Sigmoid colon (tissue), 6 donors: ENCODE measurements at regions not wholly inside any gene's neighbourhood (a gene's known extent, or its start where the extent isn't known, plus 50 kb on each side); places are given as distances from the start of the nearest gene placed in this dataset.

Experiments used
- DNase-seq: peaks from one replicate; pipeline ENCODE4 v3.0.0-alpha.2; 2019
- H3K27ac ChIP-seq, 4 donors: fragments of 200-600 bp; sonication (generic); one replicate each; pipeline ENCODE4 v1.5.1; 2016 to 2019; ENCODE audit warnings: mild to moderate bottlenecking in 1 of 4
- H3K27me3 ChIP-seq, 3 donors: fragments of 200-600 bp; sonication (generic); one replicate each; pipeline ENCODE4 v1.5.1; 2019; ENCODE audit warnings: mild to moderate bottlenecking in 1 of 3
- H3K36me3 ChIP-seq, 4 donors: fragments of 200-600 bp; sonication (generic); one replicate each; pipeline ENCODE4 v1.5.1; 2016 to 2019
- H3K4me1 ChIP-seq, 4 donors: fragments of 200-600 bp; sonication (generic); one replicate each; pipeline ENCODE4 v1.5.1; 2017 to 2019
- H3K4me3 ChIP-seq, 4 donors: fragments of 200-600 bp; sonication (generic); one replicate each; pipeline ENCODE4 v1.5.1; 2017 to 2019; ENCODE audit warnings: mild to moderate bottlenecking in 2 of 4, moderate library complexity in 1 of 4
- H3K9me3 ChIP-seq, 4 donors: fragments of 200-600 bp in 3 of 4; sonication (generic) in 3 of 4; one replicate each; pipeline versions ENCODE4 v1.5.1 to v1.6.1; 2013 to 2019
- CTCF ChIP-seq, 4 experiments: fragments of 450-650 bp in 3 of 4; fragments of 200-600 bp in 1 of 4; IDR thresholded peaks; one replicate each; pipeline ENCODE4 v1.5.1; 2016 to 2019; ENCODE audit warnings: antibody characterized with exemption in 4 of 4, mild to moderate bottlenecking in 3 of 4, moderate library complexity in 2 of 4
- EP300 ChIP-seq, 4 donors: sonication (generic); formaldehyde crosslinking; IDR thresholded peaks; one replicate each; pipeline ENCODE4 v1.6.1; 2017; ENCODE audit warnings: antibody characterized with exemption in 4 of 4
- POLR2A ChIP-seq, 2 donors: fragments of 450-650 bp; IDR thresholded peaks; one replicate each; pipeline ENCODE4 v1.6.1; 2016; ENCODE audit warnings: antibody characterized with exemption in 2 of 2, mild to moderate bottlenecking in 2 of 2, moderate library complexity in 2 of 2
- POLR2AphosphoS5 ChIP-seq, 4 donors: sonication (generic); formaldehyde crosslinking; IDR thresholded peaks; one replicate each; pipeline ENCODE4 v1.6.1; 2017; ENCODE audit warnings: antibody characterized with exemption in 4 of 4
- WGBS, 2 donors: extraction: QIAGEN DNeasy Blood & Tissue Kit; methylation state at CpG; one replicate each; pipeline ENCODE4 v1.1.7; 2013; 5-methylcytosine and 5-hydroxymethylcytosine counted together
- intact Hi-C: fragments of 100-400 bp; cut with DNase I; formaldehyde crosslinking; loops from one replicate; pipeline ENCODE4 v1.15.1; 2023
- donor health status: healthy with polysubstance abuse.
- donor health status: healthy.

DNA sequence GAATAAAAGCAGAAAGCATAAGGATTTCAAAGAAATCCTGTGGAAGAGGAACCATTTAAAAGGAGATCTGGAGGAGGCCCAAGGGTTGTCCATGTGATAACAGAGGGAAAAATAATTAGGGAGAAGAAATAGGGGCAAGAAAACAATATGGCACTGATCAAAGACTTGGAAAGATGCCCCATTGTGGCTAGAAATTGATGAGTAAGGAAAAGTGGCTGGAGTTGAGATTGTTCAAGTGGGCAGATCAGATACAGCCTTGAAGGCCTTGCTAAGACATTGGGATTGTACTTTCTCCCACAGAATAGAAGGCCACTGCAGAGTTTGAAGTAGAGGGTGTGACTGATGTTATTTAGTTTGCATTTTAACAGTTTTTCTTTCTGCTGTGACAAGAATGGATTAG is 213.3 kb downstream of the CBLN4 start:
- Histone ChIP-seq H3K4me3 (no peak overlapping the region), H3K36me3 (no peaks in the 10 kb centered on the region), H3K9me3 (no peaks in the 10 kb centered on the region), H3K27ac (no peak overlapping the region), H3K27me3 (no peaks in the 10 kb centered on the region), H3K4me1 (no peaks in the 10 kb centered on the region)
- TF ChIP-seq POLR2AphosphoS5 (IDR thresholded peaks at IDR 0.05) (no peak), POLR2A (IDR thresholded peaks at IDR 0.05) (no peak), CTCF (IDR thresholded peaks at IDR 0.05) (no peak), EP300 (IDR thresholded peaks at IDR 0.05) (no peak)
- DNase-seq, result no peak
- intact Hi-C loops, result no loop called here

GRCh38 chr20:55790178-55790577 is 215.1 kb downstream of the CBLN4 start:
- H3K4me3 ChIP-seq, result no peak overlapping the region
- no peak for DNase-seq
- TF ChIP-seq POLR2AphosphoS5 (IDR thresholded peaks at IDR 0.05) (no peak), EP300 (IDR thresholded peaks at IDR 0.05) (no peak), CTCF (IDR thresholded peaks at IDR 0.05) (no peak), POLR2A (IDR thresholded peaks at IDR 0.05) (no peak)
- no peak overlapping the region for H3K27ac ChIP-seq
- H3K9me3 ChIP-seq, result no peaks in the 10 kb centered on the region
- H3K36me3 ChIP-seq, result no peaks in the 10 kb centered on the region
- H3K27me3 ChIP-seq, result no peaks in the 10 kb centered on the region
- intact Hi-C loops, result no loop called here
- 18 to 64% methylated on average over 6 of the region's 6 CpGs for WGBS, 2 donors
- H3K4me1 ChIP-seq, result no peaks in the 10 kb centered on the region

DNA sequence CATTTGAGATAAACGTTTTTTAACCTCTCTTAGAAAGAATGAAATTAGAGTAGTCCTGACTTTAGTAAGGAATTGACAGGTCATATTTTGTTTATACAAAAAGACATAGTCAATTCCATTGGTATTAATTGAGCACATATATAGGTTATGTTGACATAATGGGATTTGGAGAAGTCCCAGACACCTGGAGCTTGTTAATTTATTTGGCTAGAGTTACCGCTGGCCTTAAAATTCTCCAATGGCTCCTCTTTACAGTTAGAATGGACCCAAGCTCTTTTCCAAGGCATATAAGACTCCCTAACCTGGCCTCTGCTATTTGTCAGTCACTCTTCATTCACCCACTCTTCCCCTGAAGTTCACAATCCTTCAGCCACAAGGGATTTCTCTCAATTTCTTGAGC is 221.3 kb downstream of the CBLN4 start:
- no peak for DNase-seq
- H3K4me3 ChIP-seq, result no peak overlapping the region
- TF ChIP-seq POLR2AphosphoS5 (IDR thresholded peaks at IDR 0.05) (no peak), CTCF (IDR thresholded peaks at IDR 0.05) (no peak), EP300 (IDR thresholded peaks at IDR 0.05) (no peak), POLR2A (IDR thresholded peaks at IDR 0.05) (no peak)
- no peaks in the 10 kb centered on the region for H3K27me3 ChIP-seq
- no peak overlapping the region for H3K27ac ChIP-seq
- 58 to 66% methylated on average over 2 of the region's 2 CpGs for WGBS, 2 donors
- H3K36me3 ChIP-seq, result no peaks in the 10 kb centered on the region
- intact Hi-C loops, result no loop called here
- H3K9me3 ChIP-seq, result no peaks in the 10 kb centered on the region
- H3K4me1 ChIP-seq, result no peaks in the 10 kb centered on the region

GRCh38 chr20:55783381-55783780 is 221.9 kb downstream of the CBLN4 start:
- Histone ChIP-seq H3K27me3 (no peaks in the 10 kb centered on the region), H3K4me1 (no peaks in the 10 kb centered on the region), H3K9me3 (no peaks in the 10 kb centered on the region), H3K36me3 (no peaks in the 10 kb centered on the region), H3K4me3 (no peak overlapping the region), H3K27ac (no peak overlapping the region)
- intact Hi-C loops, result no loop called here
- no peak for DNase-seq
- WGBS, 2 donors, result 75 to 79% methylated on average over 3 of the region's 3 CpGs
- TF ChIP-seq POLR2A (IDR thresholded peaks at IDR 0.05) (no peak), CTCF (IDR thresholded peaks at IDR 0.05) (no peak), EP300 (IDR thresholded peaks at IDR 0.05) (no peak), POLR2AphosphoS5 (IDR thresholded peaks at IDR 0.05) (no peak)

- Histone ChIP-seq H3K4me1 (no peaks in the 10 kb centered on the region), H3K4me3 (no peak overlapping the region), H3K9me3 (no peaks in the 10 kb centered on the region), H3K27ac (no peak overlapping the region), H3K36me3 (no peaks in the 10 kb centered on the region), H3K27me3 (no peaks in the 10 kb centered on the region)
- TF ChIP-seq POLR2A (IDR thresholded peaks at IDR 0.05) (no peak), CTCF (IDR thresholded peaks at IDR 0.05) (no peak), EP300 (IDR thresholded peaks at IDR 0.05) (no peak), POLR2AphosphoS5 (IDR thresholded peaks at IDR 0.05) (no peak)
- intact Hi-C loops, result no loop called here
- WGBS, 2 donors, result 67 to 80% methylated on average over 8 of the region's 8 CpGs
- DNase-seq, result no peak
Observed at GRCh38 chr20:55782912-55783253, 222.4 kb downstream of the CBLN4 start.
